ENCODE measurements at regions not wholly inside any gene's neighbourhood (a gene's known extent, or its start where the extent isn't known, plus 50 kb on each side); places are given as distances from the start of the nearest gene placed in this dataset.
A peak's percentile ranks its signal among the peaks of the same experiment; 100 is the strongest.

- TF ChIP-seq CTCF (IDR thresholded peaks at IDR 0.05), result peak; percentile 68
- Histone ChIP-seq H3K9ac (no peak overlapping the region), H3K27me3 (ENCODE audit: control insufficient read depth, insufficient read depth, low read length) (no peaks in the 10 kb centered on the region), H3K4me3 (ENCODE audit: low read depth, low read length) (no peak overlapping the region), H3K4me1 (no peaks in the 10 kb centered on the region), H3K36me3 (ENCODE audit: control insufficient read depth, insufficient read depth, low read length) (no peaks in the 10 kb centered on the region), H3K9me3 (ENCODE audit: control insufficient read depth, low read length) (no peaks in the 10 kb centered on the region), H2AFZ (peak overlapping the region; percentile 94), H3K4me2 (ENCODE audit: low read length) (peak overlapping the region; percentile 25), H3K79me2 (no peaks in the 10 kb centered on the region), H3K27ac (peak overlapping the region; percentile 19)
These were observed 87.5 kb upstream of the SGIP1 start for GRCh38 chr1:66446261-66447001.

GRCh38 chr1:66450043-66450514, 83.9 kb upstream of the SGIP1 start:
- Histone ChIP-seq H3K9me3 (ENCODE audit: control insufficient read depth, low read length) (no peaks in the 10 kb centered on the region), H3K36me3 (ENCODE audit: control insufficient read depth, insufficient read depth, low read length) (no peaks in the 10 kb centered on the region), H3K4me3 (ENCODE audit: low read depth, low read length) (no peak overlapping the region), H3K79me2 (no peaks in the 10 kb centered on the region), H3K9ac (no peak overlapping the region), H3K27me3 (ENCODE audit: control insufficient read depth, insufficient read depth, low read length) (no peaks in the 10 kb centered on the region), H3K27ac (no peak overlapping the region), H3K4me2 (ENCODE audit: low read length) (no peak overlapping the region), H3K4me1 (no peaks in the 10 kb centered on the region), H2AFZ (no peak overlapping the region)
- TF ChIP-seq CTCF (IDR thresholded peaks at IDR 0.05), result no peak

- Histone ChIP-seq H3K4me3 (ENCODE audit: low read depth, low read length) (no peak overlapping the region), H3K27ac (no peak overlapping the region), H3K27me3 (ENCODE audit: control insufficient read depth, insufficient read depth, low read length) (no peaks in the 10 kb centered on the region), H3K9ac (no peak overlapping the region), H2AFZ (no peak overlapping the region), H3K9me3 (ENCODE audit: control insufficient read depth, low read length) (no peaks in the 10 kb centered on the region), H3K4me2 (ENCODE audit: low read length) (no peak overlapping the region), H3K4me1 (no peaks in the 10 kb centered on the region), H3K36me3 (ENCODE audit: control insufficient read depth, insufficient read depth, low read length) (no peaks in the 10 kb centered on the region), H3K79me2 (no peaks in the 10 kb centered on the region)
- no peak for TF ChIP-seq CTCF (IDR thresholded peaks at IDR 0.05)
These were observed 83.1 kb upstream of the SGIP1 start for GRCh38 chr1:66450847-66451246.

GRCh38 chr1:66452162-66452561, 81.8 kb upstream of the SGIP1 start:
- no peak overlapping the region for H3K27ac ChIP-seq
- H3K4me3 ChIP-seq (ENCODE audit: low read depth, low read length), result no peak overlapping the region
- H3K27me3 ChIP-seq (ENCODE audit: control insufficient read depth, insufficient read depth, low read length), result no peaks in the 10 kb centered on the region
- no peaks in the 10 kb centered on the region for H3K36me3 ChIP-seq (ENCODE audit: control insufficient read depth, insufficient read depth, low read length)
- no peaks in the 10 kb centered on the region for H3K4me1 ChIP-seq
- H3K79me2 ChIP-seq, result no peaks in the 10 kb centered on the region
- TF ChIP-seq CTCF (IDR thresholded peaks at IDR 0.05), result no peak
- H3K9ac ChIP-seq, result no peak overlapping the region
- H3K4me2 ChIP-seq (ENCODE audit: low read length), result no peak overlapping the region
- no peaks in the 10 kb centered on the region for H3K9me3 ChIP-seq (ENCODE audit: control insufficient read depth, low read length)
- no peak overlapping the region for H2AFZ ChIP-seq

- Histone ChIP-seq H3K4me1 (no peaks in the 10 kb centered on the region), H3K36me3 (ENCODE audit: control insufficient read depth, insufficient read depth, low read length) (no peaks in the 10 kb centered on the region), H2AFZ (no peak overlapping the region), H3K4me2 (ENCODE audit: low read length) (no peak overlapping the region), H3K27me3 (ENCODE audit: control insufficient read depth, insufficient read depth, low read length) (no peaks in the 10 kb centered on the region), H3K27ac (no peak overlapping the region), H3K9me3 (ENCODE audit: control insufficient read depth, low read length) (no peaks in the 10 kb centered on the region), H3K9ac (no peak overlapping the region), H3K79me2 (no peaks in the 10 kb centered on the region), H3K4me3 (ENCODE audit: low read depth, low read length) (no peak overlapping the region)
- TF ChIP-seq CTCF (IDR thresholded peaks at IDR 0.05), result no peak
These were observed 81.0 kb upstream of the SGIP1 start for GRCh38 chr1:66452982-66453381.
